Activated gamma-delta T cell treated with anti-CD3 and anti-CD28 coated beads, Interleukin-2, amount 50 U/mL, for 16 hours (primary cell): ENCODE measurements at regions not wholly inside any gene's neighbourhood (a gene's known extent, or its start where the extent isn't known, plus 50 kb on each side); places are given as distances from the start of the nearest gene placed in this dataset.

Experiments
- DNase-seq: peaks from one replicate; pipeline ENCODE4 v3.0.0-alpha.2; 2020; ENCODE audit warnings: low read depth

GRCh38 chr2:120953066-120953756, 217.5 kb downstream of the GLI2 start:
- DNase-seq: no peak

- DNase-seq: no peak
Observed at GRCh38 chr2:120953843-120954584, 218.3 kb downstream of the GLI2 start.

- no peak for DNase-seq
Observed at GRCh38 chr2:120954939-120955338, 219.3 kb downstream of the GLI2 start.

DNA sequence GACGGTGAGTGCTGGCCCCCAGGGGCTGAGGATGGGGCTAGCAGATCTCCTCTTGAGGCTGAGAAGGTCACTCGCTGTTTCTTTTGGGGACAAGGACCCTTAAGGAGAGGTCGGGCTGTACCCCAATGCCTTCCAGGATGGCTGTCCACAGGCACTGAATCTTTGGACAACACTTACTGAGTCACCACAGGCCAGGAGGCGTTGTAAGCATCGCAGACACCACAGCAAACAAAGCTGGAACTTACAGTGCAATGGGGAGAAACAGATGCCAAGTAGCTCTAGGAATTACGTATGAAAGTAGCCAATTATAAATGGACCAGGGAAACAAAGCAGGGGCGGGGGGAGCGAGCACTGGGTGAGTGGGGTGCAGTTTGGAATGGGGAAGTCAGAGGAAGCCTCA, 219.8 kb downstream of the GLI2 start:
- DNase-seq: no peak

GRCh38 chr2:120956486-120957156, 221.0 kb downstream of the GLI2 start:
- DNase-seq: no peak

- no peak for DNase-seq
Observed at GRCh38 chr2:120957905-120958304, 222.2 kb downstream of the GLI2 start.

DNA sequence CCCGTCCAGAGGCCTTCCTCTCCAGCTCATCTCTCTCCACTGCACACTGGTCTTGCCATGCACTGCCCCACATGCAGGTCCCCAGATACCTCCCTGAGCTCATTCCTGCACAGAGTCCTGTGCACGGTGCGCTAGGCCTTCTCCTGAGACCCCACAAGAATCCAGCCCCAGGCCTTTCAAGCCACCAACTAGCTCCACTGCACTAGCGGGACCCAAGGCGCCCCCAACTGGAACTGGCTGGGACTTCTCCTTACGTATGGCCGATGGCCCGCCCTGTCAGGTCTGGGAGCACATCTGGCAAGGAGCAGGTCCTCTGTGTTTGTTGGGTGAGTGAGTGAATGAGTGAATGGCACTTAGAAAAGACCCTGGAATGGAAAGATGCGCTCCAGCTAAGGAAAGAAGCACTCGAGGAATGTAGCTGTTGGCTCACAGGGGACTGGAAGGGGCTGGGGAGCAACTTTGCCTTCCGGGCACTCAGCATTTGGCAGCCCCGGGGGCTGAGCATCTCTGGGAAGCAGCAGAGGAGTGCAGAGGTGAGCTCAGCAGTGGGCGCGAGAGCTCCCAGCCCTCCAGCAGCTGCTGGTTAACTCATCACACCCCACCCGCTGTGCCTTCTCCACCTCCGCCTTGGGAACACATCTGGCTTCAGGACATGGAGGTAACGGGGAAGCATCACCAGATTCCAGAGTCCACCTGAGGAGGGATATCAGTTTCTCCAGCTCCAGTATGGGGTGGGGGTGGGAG, 223.1 kb downstream of the GLI2 start:
- DNase-seq: no peak

- DNase-seq: no peak
Observed at GRCh38 chr2:120959426-120959825, 223.8 kb downstream of the GLI2 start.

DNA sequence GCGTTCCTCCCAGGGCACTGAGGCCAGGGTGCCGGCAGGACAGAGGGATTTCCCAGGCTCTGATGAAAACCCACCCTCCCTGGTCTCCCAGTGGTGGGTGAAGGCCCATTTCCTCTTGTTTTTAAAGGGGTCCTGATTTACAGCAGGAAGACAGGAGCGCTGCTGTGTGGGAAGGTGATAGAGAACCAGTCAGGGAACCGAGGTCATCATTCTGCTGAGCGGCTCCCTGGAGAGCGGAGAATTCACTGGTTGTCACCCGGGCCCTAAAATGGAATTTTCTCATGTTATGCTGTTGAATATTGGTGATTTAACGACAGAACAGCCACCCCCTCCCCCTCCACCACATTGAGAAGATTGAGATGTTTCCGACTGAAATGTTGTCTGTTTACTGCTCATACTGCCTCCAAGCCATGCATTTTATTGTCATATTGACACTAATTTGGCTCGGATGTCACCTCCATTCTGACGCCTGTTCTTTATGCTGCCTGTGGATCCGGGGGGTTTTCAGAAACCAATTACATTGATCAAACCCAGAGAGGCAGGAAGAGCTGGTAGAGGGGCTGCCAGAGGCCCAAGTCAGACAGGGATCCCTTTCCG, 225.2 kb downstream of the GLI2 start:
- no peak for DNase-seq

- DNase-seq: no peak
Observed at GRCh38 chr2:120961396-120961795, 225.7 kb downstream of the GLI2 start.

DNA sequence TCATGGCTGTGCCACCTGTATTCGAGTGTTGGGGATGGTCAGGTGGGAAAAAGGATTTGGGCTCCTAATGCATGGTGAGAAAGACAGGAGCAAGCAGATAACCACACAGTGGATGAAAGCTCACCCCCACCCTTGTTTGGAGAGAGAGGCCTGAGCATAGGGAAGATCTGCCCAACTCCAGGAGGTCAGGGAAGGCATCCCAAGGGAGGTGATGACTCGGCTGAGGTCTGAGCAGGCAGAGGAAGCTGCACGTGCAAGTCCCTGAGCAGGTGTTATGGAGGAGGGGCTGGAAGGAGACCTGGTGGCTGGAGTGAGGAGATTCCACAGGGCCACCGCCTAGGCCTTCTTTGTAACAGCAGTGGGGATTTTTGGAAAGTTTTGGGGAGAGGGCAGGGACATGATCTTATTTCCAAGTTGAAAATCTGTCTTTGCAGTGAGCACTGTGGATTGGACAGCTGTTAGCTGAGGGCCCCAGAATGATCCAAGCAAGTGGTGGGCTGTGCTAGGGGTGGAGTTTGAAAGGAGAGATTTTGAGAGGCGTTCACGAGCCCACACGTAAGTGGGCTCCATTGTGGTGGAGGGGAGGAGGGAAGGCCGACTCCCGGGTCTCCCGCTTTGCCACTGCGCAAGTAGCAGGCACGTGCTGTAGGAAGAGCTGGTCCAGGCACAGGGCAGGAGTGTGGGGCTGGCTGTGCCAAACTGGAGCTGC, 228.5 kb downstream of the GLI2 start:
- DNase-seq: no peak

DNA sequence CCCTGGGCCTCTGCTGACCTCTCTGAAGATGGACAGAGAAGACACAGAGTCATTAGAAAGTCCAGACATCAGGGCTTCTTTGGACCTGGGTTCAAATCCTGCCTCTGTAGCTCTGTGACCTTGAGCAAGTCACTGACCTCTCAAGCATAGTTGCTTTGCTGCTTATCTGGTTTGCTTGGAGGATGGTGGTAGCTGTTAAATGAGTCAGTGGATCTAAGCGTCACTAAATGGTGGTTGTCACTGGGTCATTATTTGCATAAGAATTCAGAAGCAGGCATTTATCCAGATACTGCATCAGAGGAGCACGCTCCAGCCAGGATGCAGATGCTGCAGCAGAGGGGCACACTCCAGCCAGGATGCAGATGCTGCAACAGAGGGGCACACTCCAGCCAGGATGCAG, 229.2 kb downstream of the GLI2 start:
- no peak for DNase-seq

- DNase-seq: no peak
Observed at GRCh38 chr2:120966510-120967254, 231.0 kb downstream of the GLI2 start.

GRCh38 chr2:120968307-120969015, 232.8 kb downstream of the GLI2 start:
- DNase-seq: no peak

DNA sequence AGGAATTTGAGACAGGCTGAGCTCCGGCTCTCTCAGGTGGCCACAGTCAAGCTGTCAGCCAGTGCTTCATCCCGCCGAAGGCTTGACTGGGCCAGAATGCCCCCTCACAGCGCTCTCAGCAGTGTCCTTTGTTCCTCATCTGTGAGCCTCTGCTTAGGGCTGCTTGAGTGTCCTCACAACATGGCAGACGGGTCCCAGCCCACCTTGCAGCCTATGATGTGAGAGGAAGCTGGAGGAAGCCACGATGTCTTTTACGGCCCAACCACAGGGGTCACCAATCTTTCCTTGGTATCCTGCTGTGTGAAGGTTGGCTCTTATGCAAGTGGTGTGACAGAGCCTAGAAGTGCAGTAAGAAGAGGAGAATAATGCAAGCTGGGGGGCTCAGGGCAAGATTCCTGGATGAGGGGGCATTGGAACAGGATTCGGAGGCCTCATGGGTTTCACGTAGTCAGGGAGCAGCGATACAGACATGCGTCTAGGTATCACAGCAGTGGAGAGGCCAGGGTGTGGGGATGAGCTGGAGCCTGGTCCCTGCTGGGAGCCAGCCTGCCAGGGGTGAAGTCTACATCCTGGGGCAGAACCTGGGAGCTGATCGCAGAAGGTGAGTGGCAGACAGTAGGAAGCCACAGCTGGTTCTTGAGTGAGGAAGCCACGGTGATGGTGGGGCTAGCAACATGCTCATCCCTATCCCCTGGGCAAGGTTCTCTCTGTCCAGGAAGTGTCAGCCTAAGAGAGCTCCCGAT, 234.1 kb downstream of the GLI2 start:
- DNase-seq: no peak

DNA sequence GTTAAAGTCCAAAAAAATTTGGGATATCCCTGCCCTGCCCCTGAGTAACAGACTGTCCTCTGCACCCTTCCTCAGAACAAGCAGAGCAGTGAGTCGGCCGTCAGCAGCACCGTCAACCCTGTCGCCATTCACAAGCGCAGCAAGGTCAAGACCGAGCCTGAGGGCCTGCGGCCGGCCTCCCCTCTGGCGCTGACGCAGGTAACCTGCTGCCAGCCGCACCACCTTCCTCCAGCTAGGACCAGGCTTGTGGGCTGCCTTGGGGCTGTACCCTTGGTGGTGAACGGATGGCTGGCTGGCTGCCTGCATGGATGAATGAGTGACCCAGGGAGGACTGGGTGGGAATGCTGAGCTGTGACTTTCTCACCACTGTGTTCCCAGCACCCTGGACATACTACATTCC, 236.2 kb downstream of the GLI2 start:
- DNase-seq: no peak

DNA sequence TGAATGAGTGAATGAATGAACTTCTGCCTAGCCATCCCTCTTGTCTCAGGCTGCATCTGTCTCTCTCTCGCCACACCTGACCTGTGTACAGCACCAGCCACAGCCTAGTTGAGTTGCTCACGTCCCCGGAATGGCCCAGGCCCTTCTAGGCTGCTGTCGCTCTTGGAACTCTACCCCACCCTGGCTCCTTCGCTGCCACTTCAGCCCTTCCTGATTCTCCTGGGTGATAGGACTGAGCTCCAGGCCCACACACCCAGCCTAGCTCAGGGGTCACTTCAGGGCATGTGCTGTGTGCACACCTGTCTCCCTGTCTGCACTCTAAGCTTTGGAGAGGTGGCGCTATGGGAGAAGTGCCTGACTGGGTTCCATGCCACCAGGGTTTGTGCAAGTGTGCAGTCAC, 236.6 kb downstream of the GLI2 start:
- no peak for DNase-seq

DNA sequence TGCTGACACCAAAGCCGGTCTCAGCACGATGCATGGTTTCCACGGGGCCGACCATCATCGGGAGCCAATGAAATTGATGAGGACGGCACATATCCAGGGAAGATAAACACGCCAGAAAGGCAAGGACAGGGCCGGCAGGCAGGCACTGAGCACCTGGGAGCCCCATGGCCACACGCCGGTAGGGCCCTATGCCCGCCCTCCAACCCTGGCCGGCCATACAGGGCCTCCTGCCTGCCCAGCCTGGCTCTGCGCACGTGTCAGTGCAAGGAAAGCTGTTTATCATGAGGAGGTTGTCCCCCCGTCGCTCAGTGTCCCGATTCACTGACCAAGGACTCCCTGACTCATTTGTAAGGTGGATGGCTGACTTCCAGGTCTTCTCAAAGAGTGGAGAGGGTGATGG, 237.5 kb downstream of the GLI2 start:
- DNase-seq: no peak

DNA sequence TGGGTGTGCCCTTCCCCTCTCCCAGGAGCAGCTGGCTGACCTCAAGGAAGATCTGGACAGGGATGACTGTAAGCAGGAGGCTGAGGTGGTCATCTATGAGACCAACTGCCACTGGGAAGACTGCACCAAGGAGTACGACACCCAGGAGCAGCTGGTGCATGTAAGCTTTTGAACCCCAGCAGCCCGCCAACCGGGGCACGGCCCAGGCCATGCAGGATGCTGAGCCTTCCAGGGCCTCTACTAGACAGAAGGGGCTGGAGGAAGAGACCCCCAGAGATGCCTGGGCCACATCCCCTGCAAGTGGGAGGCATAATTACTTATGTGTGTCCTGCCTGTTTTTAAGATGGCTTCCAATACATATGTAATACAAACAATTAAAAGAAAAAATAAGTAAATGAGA, 239.3 kb downstream of the GLI2 start:
- DNase-seq: no peak
